ENCODE measurements at regions not wholly inside any gene's neighbourhood (a gene's known extent, or its start where the extent isn't known, plus 50 kb on each side); places are given as distances from the start of the nearest gene placed in this dataset.

- no peak for DNase-seq
Observed at GRCh38 chr3:87175732-87176131, 51.4 kb upstream of the CHMP2B start.

DNA sequence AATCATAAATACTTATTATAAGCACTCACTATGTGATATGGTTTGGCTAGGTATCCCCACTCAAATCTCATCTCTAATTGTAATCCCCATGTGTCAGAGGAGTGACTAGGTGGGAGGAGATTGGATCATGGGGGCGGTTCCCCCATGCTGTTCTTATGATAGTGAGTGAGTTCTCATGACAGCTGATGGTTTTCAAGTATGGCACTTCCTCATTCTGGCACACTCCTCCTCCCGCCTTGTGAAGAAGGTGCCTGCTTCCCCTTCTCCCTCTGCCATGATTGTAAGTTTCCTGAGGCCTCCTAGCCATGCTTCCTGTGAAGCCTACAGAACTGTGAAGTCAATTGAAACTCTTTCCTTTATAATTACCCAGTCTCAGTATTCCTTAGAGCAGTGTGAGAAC lies 53.3 kb upstream of the CHMP2B start:
- DNase-seq = no peak

DNA sequence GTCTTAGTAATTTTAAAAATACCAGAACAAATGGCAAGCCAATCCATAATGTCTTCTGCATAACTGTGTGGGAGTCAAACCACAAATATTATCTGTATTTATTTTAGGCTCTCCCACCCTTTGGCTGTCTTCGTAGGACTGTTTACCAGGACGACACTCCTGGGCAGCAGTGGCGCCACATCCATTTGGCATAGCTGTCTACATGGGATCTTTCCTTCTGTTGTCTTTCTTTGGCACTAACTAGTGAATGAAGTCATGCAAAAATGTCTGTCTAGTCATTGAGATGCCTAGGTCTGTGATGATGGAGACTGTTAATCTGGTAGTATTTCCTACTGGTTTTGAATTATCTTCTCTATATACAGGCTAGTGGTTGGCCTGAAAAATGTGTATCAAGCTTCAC lies 54.0 kb upstream of the CHMP2B start:
- no peak for DNase-seq

- DNase-seq = peak; percentile 38
Observed at GRCh38 chr3:87167628-87168456, 59.3 kb upstream of the CHMP2B start.

GRCh38 chr3:87164245-87164644 lies 62.9 kb upstream of the CHMP2B start:
- no peak for DNase-seq

DNA sequence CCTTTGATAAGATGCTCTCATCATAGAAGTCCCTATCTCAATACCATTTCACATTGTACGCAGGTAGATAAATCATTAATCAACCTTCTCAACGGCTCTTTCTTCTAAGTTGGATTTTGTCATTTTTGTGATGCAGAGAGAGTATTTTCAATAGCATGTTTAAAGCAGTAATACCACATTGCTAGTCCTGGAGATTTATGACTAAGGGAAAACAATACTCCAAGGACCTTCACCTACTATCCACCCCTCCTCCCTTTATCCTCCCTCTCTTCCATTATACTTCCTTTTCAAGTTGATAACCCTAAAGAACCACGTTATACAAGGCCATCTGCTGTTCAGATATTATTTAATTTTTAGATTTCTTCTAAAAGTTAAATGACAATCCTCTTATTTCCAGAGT lies 65.3 kb upstream of the CHMP2B start:
- DNase-seq = no peak

GRCh38 chr3:87161417-87161816 lies 65.7 kb upstream of the CHMP2B start:
- no peak for DNase-seq

DNA sequence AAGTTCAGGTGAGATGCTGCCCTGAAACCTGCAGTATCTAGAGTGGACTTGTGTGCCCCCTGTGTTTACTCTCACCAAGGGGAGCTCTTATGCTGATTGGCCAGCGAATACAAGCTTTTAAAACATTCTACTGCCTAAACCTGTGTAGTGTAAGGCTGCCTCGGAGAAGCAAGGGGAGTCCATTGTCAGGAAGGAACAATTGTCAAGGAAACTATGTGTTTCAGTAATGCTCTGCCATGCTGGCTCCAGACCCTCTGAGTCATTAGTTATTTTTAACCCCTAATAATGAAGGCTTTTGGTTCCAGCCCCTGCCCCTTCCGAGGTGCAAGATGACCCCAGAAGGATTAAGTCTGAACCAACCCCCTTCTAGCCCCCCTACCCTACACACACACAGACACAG lies 66.1 kb upstream of the CHMP2B start:
- no peak for DNase-seq

GRCh38 chr3:87158823-87159222 lies 68.3 kb upstream of the CHMP2B start:
- DNase-seq = no peak

GRCh38 chr3:87148020-87148419 lies 79.1 kb upstream of the CHMP2B start:
- no peak for DNase-seq

GRCh38 chr3:87147562-87147961 lies 79.5 kb upstream of the CHMP2B start:
- DNase-seq = no peak

GRCh38 chr3:87145553-87145952 lies 81.6 kb upstream of the CHMP2B start:
- DNase-seq = no peak

DNA sequence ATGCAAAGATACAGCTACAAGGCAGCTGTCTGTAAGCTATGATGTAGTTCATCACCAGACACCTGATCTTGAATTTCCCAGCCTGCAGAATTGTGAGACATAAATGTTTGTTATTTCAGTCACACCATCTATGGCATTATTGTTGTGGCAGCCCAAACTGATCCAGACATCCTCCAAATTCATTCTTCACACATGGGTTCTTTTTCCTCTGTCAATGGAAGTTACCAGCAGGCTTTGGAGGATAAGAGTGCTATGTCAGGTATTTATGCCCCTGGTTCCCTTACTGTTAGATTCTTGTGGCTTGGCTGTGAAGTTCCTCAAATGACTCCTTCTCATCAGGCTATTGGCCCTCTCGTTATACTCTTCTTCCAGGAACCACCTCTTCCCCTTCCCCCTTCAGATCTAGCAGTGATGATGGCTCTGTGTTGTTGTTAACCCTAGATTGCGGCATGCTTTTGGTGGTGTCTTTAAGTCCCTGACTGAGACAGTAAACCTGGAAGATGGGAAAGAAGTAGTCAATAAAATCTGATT lies 91.0 kb upstream of the CHMP2B start:
- no peak for DNase-seq

GRCh38 chr3:87135412-87135811 lies 91.7 kb upstream of the CHMP2B start:
- no peak for DNase-seq

- DNase-seq = no peak
Observed at GRCh38 chr3:87132801-87133200, 94.3 kb upstream of the CHMP2B start.

DNA sequence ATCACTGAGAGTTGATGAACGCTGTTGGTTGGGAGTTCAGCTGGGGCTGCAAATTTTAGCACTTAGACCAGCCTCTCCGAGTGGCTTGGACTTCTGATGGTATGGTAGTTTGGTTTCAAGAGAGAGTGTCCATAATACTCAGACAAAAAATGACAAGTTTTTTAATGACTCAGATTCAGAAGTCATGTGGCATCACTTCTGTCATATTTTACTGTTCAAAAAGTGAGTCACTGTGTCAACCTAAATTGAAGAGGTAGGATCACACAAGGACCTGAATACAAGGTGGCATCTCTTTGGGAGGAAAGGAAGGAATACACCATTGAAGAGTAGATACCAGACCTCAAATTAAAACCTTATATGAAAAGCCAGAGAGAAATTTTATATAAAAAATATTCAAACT lies 99.1 kb upstream of the CHMP2B start:
- no peak for DNase-seq

- no peak for DNase-seq
Observed at GRCh38 chr3:87127281-87127680, 99.8 kb upstream of the CHMP2B start.

DNA sequence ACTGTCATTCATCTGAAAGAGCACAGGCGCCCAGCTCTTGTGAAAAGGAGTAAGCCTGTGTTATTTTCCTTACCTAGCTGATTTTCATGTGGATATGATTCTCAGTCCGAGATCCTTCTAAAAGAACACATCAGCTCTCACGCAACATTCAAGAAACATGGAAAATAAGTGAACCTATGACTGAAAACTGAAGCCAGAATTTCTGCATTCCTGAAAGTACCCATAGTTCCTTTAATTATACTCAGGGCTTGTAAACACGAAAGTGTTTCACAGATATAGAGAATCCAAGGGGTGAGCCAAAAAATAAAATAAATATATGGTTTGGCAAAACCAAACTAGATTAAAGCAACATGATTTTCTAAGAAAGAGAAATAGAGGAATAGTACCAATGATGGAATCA lies 100.8 kb upstream of the CHMP2B start:
- DNase-seq = no peak

DNA sequence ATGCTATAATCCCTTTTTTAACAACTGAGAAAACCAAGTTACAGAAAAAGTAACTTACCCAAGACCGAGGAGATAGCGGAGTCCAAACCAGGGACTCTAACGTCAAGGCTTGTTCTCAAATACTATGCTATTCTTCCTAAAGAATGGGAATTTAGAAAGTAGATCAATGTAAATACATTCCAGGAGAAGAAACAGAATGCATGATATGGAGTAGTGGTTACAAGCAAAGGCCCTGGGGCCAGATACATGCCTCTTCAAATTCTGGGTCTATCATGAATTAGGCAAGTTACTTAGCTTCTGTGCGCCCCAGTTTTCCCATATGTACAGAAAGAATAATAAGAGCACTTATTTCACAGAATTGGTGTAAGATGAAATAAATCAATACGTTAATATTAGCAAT lies 102.0 kb upstream of the CHMP2B start:
- no peak for DNase-seq

DNA sequence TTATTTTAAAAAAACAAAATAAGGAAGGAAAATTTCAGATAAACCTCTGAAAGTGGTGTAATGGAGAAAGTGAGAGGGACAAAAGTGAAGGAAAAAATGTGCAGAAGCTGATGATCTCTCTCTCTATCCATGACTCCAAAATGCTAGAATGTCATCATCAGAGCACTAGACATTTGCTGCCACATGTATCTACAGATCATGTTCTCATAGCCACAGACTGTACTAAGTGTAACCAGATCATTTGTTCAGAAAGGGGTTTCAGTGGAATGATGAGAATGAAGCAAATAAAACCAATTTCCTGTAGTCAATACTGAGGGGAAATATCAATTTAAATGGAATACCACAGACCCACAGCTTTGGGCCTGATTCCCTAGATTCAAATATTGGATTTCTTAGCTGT lies 104.3 kb upstream of the CHMP2B start:
- no peak for DNase-seq

- DNase-seq = no peak
Observed at GRCh38 chr3:87121856-87122255, 105.3 kb upstream of the CHMP2B start.

DNA sequence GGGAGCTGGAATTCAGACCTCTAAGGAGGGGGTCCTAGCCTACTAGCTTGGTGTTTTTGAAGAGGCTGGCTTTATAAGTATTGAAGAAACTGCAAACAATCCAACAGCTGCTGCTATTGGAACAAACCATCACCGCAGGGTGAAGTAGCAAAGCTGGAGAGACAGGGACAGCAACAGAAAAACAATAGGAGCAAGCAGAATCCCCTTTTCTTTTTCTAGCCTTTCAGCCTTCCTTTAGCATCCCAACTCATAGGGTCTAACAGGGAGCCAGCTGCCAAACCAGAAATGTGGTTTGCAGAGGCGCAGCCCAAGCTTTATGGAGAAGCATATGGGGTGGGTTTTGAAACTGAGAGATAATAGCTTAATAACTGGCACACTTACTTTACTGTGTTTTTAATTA lies 106.2 kb upstream of the CHMP2B start:
- DNase-seq = no peak

DNA sequence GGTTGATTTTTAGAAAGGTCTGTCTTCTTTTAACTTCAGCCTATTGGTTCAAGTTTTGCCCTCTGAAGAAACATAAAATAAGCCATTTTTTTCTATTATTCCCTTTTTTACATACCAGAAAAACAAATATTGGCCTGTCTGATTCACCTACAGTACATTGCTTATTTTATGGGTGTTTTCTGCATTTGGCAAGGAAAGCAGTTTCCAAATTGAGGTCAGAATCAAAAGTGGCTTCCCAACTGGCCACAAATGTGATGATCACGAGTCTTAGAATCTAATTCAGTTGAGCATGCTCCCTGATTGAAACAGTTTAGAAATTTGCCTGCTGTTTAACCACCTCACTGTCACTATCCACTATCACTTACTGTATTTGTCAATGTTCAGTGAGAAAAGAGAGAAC lies 106.9 kb upstream of the CHMP2B start:
- DNase-seq = no peak

GRCh38 chr3:87109465-87109864 lies 117.6 kb upstream of the CHMP2B start:
- DNase-seq = no peak

All from NCI-H2029 treated with DMSO at 0.1 percent for 48 hours (cell line).